ENCODE measurements at regions not wholly inside any gene's neighbourhood (a gene's known extent, or its start where the extent isn't known, plus 50 kb on each side); places are given as distances from the start of the nearest gene placed in this dataset.
"Not testable (repeated sequence)": the region's sequence is repeated elsewhere in the genome, so short reads cannot be mapped to it uniquely, and the experiment has no call there.

GRCh38 chr5:36787365-36788093 is 89.0 kb upstream of the NIPBL start:
- H3K9me3 ChIP-seq (ENCODE audit: control insufficient read depth, insufficient read depth, low read length): no peaks in the 10 kb centered on the region
- no peak overlapping the region for H3K4me3 ChIP-seq (ENCODE audit: low read depth, low read length)
- H3K36me3 ChIP-seq (ENCODE audit: control insufficient read depth, insufficient read depth, low read length): no peaks in the 10 kb centered on the region
- H3K9ac ChIP-seq (ENCODE audit: low read depth, low read length): no peak overlapping the region
- no peaks in the 10 kb centered on the region for H3K4me1 ChIP-seq (ENCODE audit: control insufficient read depth, insufficient read depth, low read length)
- no peaks in the 10 kb centered on the region for H3K27me3 ChIP-seq (ENCODE audit: control insufficient read depth, insufficient read depth, low read length)

- Histone ChIP-seq H3K4me1 (ENCODE audit: control insufficient read depth, insufficient read depth, low read length) (no peaks in the 10 kb centered on the region), H3K4me3 (ENCODE audit: low read depth, low read length) (no peak overlapping the region), H3K36me3 (ENCODE audit: control insufficient read depth, insufficient read depth, low read length) (no peaks in the 10 kb centered on the region), H3K9ac (ENCODE audit: low read depth, low read length) (no peak overlapping the region), H3K27me3 (ENCODE audit: control insufficient read depth, insufficient read depth, low read length) (no peaks in the 10 kb centered on the region), H3K9me3 (ENCODE audit: control insufficient read depth, insufficient read depth, low read length) (no peaks in the 10 kb centered on the region)
These were observed 85.7 kb upstream of the NIPBL start for GRCh38 chr5:36790847-36791246.

- Histone ChIP-seq H3K27me3 (ENCODE audit: control insufficient read depth, insufficient read depth, low read length) (no peaks in the 10 kb centered on the region), H3K4me1 (ENCODE audit: control insufficient read depth, insufficient read depth, low read length) (no peaks in the 10 kb centered on the region), H3K4me3 (ENCODE audit: low read depth, low read length) (no peak overlapping the region), H3K9ac (ENCODE audit: low read depth, low read length) (no peak overlapping the region), H3K9me3 (ENCODE audit: control insufficient read depth, insufficient read depth, low read length) (no peaks in the 10 kb centered on the region), H3K36me3 (ENCODE audit: control insufficient read depth, insufficient read depth, low read length) (no peaks in the 10 kb centered on the region)
These were observed 83.9 kb upstream of the NIPBL start for GRCh38 chr5:36792560-36793180.

- H3K4me3 ChIP-seq (ENCODE audit: low read depth, low read length): no peak overlapping the region
- no peaks in the 10 kb centered on the region for H3K9me3 ChIP-seq (ENCODE audit: control insufficient read depth, insufficient read depth, low read length)
- no peaks in the 10 kb centered on the region for H3K36me3 ChIP-seq (ENCODE audit: control insufficient read depth, insufficient read depth, low read length)
- H3K27me3 ChIP-seq (ENCODE audit: control insufficient read depth, insufficient read depth, low read length): no peaks in the 10 kb centered on the region
- H3K4me1 ChIP-seq (ENCODE audit: control insufficient read depth, insufficient read depth, low read length): no peaks in the 10 kb centered on the region
- no peak overlapping the region for H3K9ac ChIP-seq (ENCODE audit: low read depth, low read length)
These were observed 81.2 kb upstream of the NIPBL start for GRCh38 chr5:36795366-36795765.

- Histone ChIP-seq H3K4me1 (ENCODE audit: control insufficient read depth, insufficient read depth, low read length) (no peaks in the 10 kb centered on the region), H3K9me3 (ENCODE audit: control insufficient read depth, insufficient read depth, low read length) (no peaks in the 10 kb centered on the region), H3K9ac (ENCODE audit: low read depth, low read length) (no peak overlapping the region), H3K36me3 (ENCODE audit: control insufficient read depth, insufficient read depth, low read length) (no peaks in the 10 kb centered on the region), H3K27me3 (ENCODE audit: control insufficient read depth, insufficient read depth, low read length) (no peaks in the 10 kb centered on the region), H3K4me3 (ENCODE audit: low read depth, low read length) (no peak overlapping the region)
These were observed 80.4 kb upstream of the NIPBL start for GRCh38 chr5:36796155-36796554.

- no peak overlapping the region for H3K4me3 ChIP-seq (ENCODE audit: low read depth, low read length)
These were observed 75.0 kb upstream of the NIPBL start for GRCh38 chr5:36801523-36801922.

GRCh38 chr5:36802187-36802586 is 74.4 kb upstream of the NIPBL start:
- H3K4me1 ChIP-seq (ENCODE audit: control insufficient read depth, insufficient read depth, low read length): no peaks in the 10 kb centered on the region
- H3K9me3 ChIP-seq (ENCODE audit: control insufficient read depth, insufficient read depth, low read length): no peaks in the 10 kb centered on the region
- no peak overlapping the region for H3K9ac ChIP-seq (ENCODE audit: low read depth, low read length)
- H3K4me3 ChIP-seq (ENCODE audit: low read depth, low read length): no peak overlapping the region
- no peaks in the 10 kb centered on the region for H3K36me3 ChIP-seq (ENCODE audit: control insufficient read depth, insufficient read depth, low read length)
- no peaks in the 10 kb centered on the region for H3K27me3 ChIP-seq (ENCODE audit: control insufficient read depth, insufficient read depth, low read length)

More at GRCh38 chr5:36801523-36801922, 75.0 kb upstream of the NIPBL start:
- Histone ChIP-seq H3K27me3 (ENCODE audit: control insufficient read depth, insufficient read depth, low read length) (no peaks in the 10 kb centered on the region), H3K4me1 (ENCODE audit: control insufficient read depth, insufficient read depth, low read length) (no peaks in the 10 kb centered on the region), H3K9me3 (ENCODE audit: control insufficient read depth, insufficient read depth, low read length) (no peaks in the 10 kb centered on the region), H3K36me3 (ENCODE audit: control insufficient read depth, insufficient read depth, low read length) (no peaks in the 10 kb centered on the region), H3K9ac (ENCODE audit: low read depth, low read length) (no peak overlapping the region)

- not testable (repeated sequence) for H3K36me3 ChIP-seq (ENCODE audit: control insufficient read depth, insufficient read depth, low read length); H3K4me3 ChIP-seq (ENCODE audit: low read depth, low read length); H3K9me3 ChIP-seq (ENCODE audit: control insufficient read depth, insufficient read depth, low read length); H3K4me1 ChIP-seq (ENCODE audit: control insufficient read depth, insufficient read depth, low read length); H3K9ac ChIP-seq (ENCODE audit: low read depth, low read length); H3K27me3 ChIP-seq (ENCODE audit: control insufficient read depth, insufficient read depth, low read length)
These were observed 63.3 kb upstream of the NIPBL start for GRCh38 chr5:36813249-36813648.

- Histone ChIP-seq H3K9ac (ENCODE audit: low read depth, low read length) (no peak overlapping the region), H3K4me1 (ENCODE audit: control insufficient read depth, insufficient read depth, low read length) (no peaks in the 10 kb centered on the region), H3K27me3 (ENCODE audit: control insufficient read depth, insufficient read depth, low read length) (no peaks in the 10 kb centered on the region), H3K4me3 (ENCODE audit: low read depth, low read length) (no peak overlapping the region), H3K9me3 (ENCODE audit: control insufficient read depth, insufficient read depth, low read length) (no peaks in the 10 kb centered on the region), H3K36me3 (ENCODE audit: control insufficient read depth, insufficient read depth, low read length) (no peaks in the 10 kb centered on the region)
These were observed 60.7 kb upstream of the NIPBL start for GRCh38 chr5:36815871-36816270.

- Histone ChIP-seq H3K4me1 (ENCODE audit: control insufficient read depth, insufficient read depth, low read length) (no peaks in the 10 kb centered on the region), H3K27me3 (ENCODE audit: control insufficient read depth, insufficient read depth, low read length) (no peaks in the 10 kb centered on the region), H3K4me3 (ENCODE audit: low read depth, low read length) (no peak overlapping the region), H3K36me3 (ENCODE audit: control insufficient read depth, insufficient read depth, low read length) (no peaks in the 10 kb centered on the region), H3K9ac (ENCODE audit: low read depth, low read length) (no peak overlapping the region), H3K9me3 (ENCODE audit: control insufficient read depth, insufficient read depth, low read length) (no peaks in the 10 kb centered on the region)
These were observed 55.7 kb upstream of the NIPBL start for GRCh38 chr5:36820900-36821299.

GRCh38 chr5:36826694-36827093 is 49.9 kb upstream of the NIPBL start:
- H3K27me3 ChIP-seq (ENCODE audit: control insufficient read depth, insufficient read depth, low read length): no peaks in the 10 kb centered on the region
- H3K36me3 ChIP-seq (ENCODE audit: control insufficient read depth, insufficient read depth, low read length): no peaks in the 10 kb centered on the region
- no peak overlapping the region for H3K9ac ChIP-seq (ENCODE audit: low read depth, low read length)
- no peak overlapping the region for H3K4me3 ChIP-seq (ENCODE audit: low read depth, low read length)
- no peaks in the 10 kb centered on the region for H3K9me3 ChIP-seq (ENCODE audit: control insufficient read depth, insufficient read depth, low read length)
- no peaks in the 10 kb centered on the region for H3K4me1 ChIP-seq (ENCODE audit: control insufficient read depth, insufficient read depth, low read length)

Data from iPS-15b (cell line).